ENCODE measurements at regions not wholly inside any gene's neighbourhood (a gene's known extent, or its start where the extent isn't known, plus 50 kb on each side); places are given as distances from the start of the nearest gene placed in this dataset.

GRCh38 chr4:123014038-123014437, 91.6 kb upstream of the NUDT6 start:
- TF ChIP-seq CTCF (IDR thresholded peaks at IDR 0.05) (no peak), POLR2A (IDR thresholded peaks at IDR 0.05) (no peak)

Data from vagina (tissue), 2 donors.